Renal cortex interstitium (tissue), 11 donors: ENCODE measurements at regions not wholly inside any gene's neighbourhood (a gene's known extent, or its start where the extent isn't known, plus 50 kb on each side); places are given as distances from the start of the nearest gene placed in this dataset.
"Not testable (repeated sequence)": the region's sequence is repeated elsewhere in the genome, so short reads cannot be mapped to it uniquely, and the experiment has no call there.

Experiments
- DNase-seq, 11 donors: peaks; one replicate each; pipeline ENCODE4 v3.0.0-alpha.2; 2013; ENCODE audit warnings: low read depth in 9 of 11, low spot score in 4 of 11; ENCODE audit errors: extremely low read depth in 1 of 11

DNA sequence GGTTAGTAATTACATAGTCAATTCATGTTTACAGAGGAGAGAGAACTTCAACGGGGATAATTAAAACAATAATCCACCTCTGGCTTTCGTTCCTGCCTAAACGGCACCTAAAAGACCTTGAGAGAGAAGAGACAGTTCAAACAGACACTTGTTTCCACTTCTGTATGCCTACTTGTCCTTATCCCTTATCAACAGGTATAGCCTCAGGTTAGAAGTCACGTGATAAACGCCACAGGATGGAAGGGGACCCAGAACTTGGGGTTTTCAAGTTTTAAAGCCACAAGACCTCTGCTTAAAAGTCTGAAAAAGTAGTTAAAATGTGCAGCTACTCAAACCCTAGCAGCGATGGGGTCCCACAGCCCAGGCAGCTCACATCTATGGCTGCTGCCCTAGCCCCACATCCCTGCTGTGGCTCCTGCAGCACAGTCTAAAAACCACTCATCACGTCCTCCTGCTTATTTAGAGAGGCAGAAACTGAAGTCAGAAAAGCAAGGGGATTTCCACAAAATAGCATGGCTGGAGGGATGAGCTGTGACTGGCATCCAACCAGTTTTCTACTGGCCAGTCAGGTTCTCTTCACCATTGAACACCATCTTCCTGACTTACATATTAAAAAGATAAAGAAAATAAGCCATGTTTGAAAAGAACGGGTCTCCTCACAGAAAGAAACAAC lies 51.2 kb upstream of the SEC16B start:
- no peak for DNase-seq

DNA sequence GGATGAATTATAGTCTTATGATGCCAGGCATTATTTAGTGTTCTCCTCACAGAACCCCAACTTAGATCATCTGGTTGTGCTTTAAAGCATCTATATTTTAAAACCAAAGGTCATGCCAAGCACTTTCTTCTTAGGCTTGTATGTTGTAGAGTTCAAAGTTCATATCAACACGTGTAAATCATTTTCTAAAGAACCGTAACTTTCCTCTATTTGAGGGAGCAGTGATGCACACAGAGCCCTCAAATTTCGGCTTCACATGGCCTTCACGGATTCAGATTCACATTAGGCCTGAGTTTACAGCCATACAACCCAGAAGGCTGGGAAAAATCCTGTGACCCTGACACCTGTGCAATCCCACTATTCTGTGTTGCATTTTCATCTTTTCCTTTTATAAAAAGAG lies 52.1 kb upstream of the SEC16B start:
- DNase-seq = no peak

DNA sequence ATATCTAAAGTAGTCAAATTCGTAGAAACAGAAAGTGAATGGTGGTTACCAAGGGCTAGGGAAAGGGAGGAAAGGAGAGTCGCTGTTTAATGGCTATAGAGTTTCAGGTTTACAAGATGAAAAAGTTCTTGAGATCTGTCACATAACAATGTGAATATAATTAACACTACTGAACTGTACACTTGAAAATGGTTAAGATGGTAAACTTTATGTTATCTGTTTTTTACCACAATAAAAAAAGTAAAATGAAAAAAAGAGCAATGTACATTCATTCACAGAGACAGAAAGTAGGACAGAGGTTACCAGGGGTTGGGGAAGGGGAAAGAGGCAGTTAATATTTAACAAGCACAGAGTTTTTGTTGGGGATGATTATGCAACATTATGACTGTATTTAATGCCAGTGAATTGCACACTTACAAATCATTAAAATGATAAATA lies 53.3 kb upstream of the SEC16B start:
- no peak for DNase-seq

DNA sequence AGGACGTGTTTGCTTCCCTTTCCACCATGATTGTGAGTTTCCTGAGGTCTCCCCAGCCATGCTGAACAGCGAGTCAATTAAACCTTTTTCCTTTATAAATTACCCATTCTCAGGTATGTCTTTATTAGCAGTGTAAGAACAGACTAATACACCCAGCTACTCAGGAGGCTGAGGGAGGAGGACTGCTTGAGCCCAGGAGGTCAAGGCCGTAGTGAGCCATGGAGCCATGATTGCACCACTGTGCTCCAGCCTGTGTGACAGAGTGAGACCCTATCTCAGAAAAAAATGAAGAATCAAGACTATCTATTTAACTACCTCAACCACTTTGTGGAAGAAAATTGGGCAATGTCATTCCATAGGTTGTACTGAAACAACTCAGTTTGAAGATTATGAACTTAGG lies 54.6 kb upstream of the SEC16B start:
- no peak for DNase-seq

DNA sequence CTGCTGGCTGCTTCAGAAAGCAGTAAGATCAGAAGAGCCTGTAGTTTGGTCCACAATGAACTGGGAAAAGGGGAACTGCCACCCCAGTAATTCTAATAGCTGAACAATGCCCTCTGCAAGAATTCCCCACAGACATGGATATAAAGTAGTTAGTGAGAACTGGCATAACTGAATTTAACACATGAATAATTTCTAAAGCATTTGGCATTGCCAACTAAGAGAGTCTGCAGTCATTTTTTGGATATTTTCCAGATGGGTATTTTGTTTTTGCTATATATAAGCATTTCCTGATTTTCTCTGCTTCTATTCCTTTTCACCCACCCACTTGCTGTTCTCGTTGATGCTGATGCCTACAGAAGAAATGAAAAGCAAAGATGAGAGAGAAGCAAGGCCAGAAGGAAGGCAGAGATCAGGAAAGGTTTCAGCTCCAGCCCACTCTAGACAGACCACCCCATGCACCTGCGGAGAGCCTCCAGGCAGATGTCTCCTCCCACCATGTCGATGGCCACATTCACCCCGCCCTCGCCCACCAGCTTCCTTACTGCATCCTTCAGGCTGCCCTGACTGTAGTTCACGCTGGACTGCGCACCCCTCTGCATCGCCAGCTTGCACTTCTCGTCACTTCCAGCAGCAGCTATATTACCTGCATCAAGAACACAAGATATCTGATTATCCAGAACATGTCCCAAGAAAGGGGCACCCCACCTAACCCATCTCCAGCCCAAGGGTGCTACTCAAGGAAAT lies 55.9 kb upstream of the SEC16B start:
- no peak for DNase-seq

DNA sequence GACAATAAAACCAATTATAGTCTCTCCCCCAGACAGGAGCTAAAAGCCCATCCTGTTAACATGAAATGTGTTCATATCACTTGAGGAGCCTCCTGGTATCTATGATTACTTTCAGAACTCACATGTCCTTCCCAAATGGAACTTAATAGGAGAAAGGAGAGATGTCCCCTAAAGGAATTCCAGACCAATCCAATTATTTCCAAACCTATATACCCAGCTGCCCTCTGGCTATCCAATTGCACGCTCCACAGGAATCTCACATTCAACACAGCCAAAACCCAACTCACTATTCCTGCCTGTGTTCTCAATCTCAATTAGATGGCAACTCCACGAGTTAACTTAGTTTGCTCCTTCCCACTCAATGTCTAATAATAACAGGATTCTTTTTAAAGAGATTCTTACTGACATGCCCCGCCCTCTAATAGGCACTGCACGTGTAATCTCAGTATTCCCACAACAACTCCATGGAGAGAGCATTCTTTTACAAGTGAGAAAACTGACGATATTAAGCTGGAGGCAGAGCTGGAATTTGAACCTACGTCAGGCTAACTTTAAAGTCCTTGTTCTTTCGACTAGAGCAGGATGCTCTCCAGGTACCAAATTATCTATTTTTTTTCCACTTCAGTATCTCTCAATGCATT lies 59.1 kb upstream of the SEC16B start:
- DNase-seq = no peak

DNA sequence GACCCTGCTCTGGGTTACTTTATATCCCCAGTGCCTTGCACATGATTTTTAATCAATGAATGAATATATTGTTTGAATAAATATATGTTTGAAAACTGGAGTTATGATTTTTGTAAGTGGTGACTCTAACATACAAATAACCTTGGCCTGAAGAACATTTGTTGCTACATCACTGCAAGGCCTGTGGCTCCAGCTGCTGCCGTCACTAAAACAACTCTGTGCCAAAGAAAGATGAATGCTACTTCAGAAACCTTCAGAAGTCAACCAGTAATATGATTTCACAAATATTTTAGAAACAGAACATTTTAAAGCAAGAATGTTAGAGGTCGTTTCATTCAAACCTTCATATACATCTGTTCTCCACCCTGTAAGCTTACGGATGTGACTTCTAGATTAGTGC lies 60.6 kb upstream of the SEC16B start:
- no peak for DNase-seq

DNA sequence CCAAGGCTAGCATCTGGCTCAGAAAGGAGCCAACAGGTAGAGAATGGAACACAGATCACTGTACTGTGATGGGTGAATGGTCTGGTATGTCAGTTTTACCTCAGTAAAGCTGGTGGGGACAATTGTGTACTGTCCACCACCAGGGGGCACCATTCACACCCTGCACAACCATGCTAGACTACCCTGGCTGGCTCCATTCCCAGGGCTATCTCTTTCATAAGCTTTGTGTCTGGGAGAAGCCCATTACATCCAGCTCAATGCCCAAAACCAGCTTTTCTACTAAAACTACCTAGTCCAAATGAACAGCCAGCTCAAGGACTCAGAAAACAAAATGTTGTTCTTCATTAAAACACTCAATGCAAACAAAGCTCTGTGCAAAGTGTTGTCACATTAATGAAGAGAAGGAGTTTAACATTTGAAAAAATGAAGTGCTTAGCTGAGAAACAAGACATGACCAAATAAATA lies 62.0 kb upstream of the RASAL2 start:
- DNase-seq = peak; percentile 52 to 79 (median 74)

DNA sequence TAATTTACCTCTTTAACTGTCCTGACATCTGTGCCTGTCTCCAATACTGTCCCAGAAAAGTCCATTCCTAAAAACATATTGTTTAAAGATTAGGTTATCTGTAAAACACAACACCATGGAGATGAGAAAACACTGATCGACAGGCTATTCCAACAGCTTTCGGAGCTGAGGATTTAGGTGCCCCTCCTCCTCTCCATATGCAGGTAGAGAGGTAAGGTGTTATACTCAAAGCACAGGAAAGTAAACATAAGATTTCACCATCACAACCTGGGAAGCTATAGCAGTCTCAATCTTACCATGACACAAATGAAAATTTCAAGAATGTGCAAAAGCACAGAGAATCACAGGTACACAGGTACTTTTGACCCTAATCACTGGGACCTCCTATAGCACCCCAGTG lies 60.9 kb upstream of the RASAL2 start:
- no peak for DNase-seq

DNA sequence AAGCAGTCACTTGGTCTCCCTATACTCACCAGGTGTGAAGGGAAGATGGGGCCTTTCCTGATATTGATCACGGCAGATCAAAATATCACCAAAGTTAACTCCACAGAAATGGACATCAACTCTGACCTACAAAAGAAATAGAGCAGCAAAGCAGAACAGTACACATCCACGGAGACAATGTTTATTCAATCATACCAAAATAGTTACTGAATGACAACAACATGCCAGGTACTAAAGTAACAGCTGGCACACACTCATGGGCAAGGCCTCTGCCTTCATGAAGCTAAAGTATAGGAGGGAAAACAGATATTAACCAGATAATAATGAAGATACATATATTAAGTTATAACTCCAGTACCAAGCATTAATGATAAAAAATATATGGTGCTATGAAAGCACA lies 59.2 kb upstream of the RASAL2 start:
- DNase-seq = no peak

DNA sequence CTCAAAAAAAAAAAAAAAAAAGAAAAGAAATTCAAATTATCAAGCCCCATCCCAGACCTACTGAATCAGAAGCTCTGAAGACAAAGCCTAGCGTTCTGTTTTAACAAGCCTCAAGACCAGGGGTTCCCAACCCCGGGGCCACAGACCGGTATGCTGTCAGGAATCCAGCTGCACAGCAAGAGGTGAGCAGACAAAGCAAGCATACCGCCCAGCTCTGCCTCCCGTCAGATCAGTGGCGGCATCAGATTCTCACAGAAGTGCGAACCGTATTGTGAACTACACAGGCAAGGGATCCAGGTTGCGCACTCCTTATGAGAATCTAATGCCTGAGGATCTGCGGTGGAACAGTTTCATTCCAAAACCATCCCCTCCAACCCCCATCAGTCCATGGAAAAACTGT lies 57.8 kb upstream of the RASAL2 start:
- DNase-seq = no peak

DNA sequence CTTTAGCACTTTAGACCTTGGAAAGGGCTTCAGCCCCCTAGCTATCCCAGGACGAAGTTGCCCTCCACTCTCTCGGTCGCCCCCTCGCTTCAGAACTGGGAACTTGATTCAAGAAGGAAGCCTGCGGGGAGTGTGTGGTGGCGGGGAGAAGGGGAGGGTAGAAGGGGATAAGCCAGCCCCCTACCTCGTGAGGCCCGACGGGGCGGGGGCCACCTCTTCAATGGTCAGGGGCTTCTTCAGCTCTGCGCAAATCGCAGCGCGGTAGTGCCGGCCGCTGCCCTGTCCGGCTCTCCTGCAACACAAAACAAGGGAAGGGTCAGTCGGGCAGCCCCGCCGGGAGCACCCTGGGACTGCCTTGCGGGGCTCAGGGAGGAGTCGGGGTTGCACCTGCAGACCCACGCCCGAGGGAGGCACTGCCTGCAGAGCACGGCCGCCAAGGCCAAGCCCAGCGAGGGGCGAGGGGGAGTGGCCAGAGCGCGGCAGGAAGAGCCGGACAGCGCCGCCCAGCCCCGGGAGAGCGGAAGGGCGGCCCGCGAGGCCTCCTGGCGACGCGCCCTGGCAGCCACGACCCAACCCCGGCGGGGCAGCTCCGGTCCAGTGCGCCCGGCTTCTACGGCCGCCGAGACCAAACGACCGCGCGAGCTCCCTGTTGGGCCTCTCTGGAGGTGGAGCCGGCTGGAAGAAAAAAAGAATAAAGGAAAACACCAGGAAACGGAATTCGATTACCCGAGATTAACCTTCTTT lies 56.2 kb upstream of the RASAL2 start:
- peak in 10 of 11 donors; percentile 49 to 79 (median 75) for DNase-seq

DNA sequence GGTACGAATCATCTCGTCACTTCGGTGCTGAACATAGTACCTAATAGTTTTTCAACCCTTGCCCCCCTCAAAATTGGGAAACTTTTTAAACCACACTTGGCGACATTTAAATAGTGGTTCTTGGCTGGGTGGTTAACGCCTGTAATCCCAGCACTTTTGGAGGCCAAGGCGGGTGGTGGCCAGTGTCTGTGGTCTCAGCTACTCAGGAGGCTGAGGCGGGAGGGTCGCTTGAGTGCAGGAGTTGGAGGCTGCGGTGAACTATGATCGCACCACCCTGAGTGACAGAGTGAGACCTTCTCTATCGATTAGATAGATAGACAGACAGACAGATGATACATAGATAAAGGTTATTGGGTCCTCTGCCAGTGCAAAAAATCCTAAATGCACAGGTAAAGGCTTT lies 55.5 kb upstream of the RASAL2 start:
- DNase-seq = no peak

DNA sequence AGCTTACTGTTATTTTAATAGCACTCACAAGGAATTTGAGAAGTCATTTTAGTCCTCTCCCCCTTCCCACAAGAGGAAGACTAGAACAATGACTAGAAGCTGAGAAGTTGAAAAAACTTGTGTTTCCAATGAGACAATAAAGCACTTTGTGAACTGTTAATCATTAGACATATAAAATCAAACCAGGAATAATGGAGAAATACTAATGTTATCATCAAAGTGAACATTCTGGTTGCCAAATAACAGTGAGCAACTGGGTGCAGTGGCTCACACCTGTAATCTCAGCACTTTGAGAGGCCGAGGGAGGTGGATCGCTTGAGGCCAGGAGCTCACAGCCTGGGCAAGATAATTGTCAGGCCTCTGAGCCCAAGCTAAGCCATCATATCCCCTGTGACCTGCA lies 54.0 kb upstream of the RASAL2 start:
- DNase-seq = no peak

DNA sequence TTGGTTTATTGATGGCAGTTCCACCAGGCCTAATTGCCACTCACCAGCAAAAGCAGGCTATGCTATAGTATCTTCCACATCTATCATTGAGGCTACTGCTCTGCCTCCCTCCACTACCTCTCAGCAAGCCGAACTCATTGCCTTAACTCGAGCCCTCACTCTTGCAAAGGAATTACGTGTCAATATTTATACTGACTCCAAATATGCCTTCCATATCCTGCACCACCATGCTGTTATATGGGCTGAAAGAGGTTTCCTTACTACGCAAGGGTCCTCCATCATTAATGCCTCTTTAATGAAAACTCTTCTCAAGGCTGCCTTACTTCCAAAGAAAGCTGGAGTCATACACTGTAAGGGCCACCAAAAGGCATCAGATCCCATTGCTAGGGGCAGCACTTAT lies 50.0 kb upstream of the RASAL2 start:
- not testable (repeated sequence) for DNase-seq
